Trophoblast cell (in vitro differentiated cells and primary cell): ENCODE measurements at regions not wholly inside any gene's neighbourhood (a gene's known extent, or its start where the extent isn't known, plus 50 kb on each side); places are given as distances from the start of the nearest gene placed in this dataset.

ENCODE experiments used
- DNase-seq, 2 donors: peaks; one replicate each; pipeline ENCODE4 v3.0.0-alpha.2; 2016
- H2AFZ ChIP-seq: 2 replicates; pipeline ENCODE4 v1.6.1; 2013; ENCODE audit warnings: low read length, moderate library complexity, mild to moderate bottlenecking; ENCODE audit not compliant: insufficient read depth, poor library complexity
- H2AK5ac ChIP-seq: 2 replicates; pipeline ENCODE4 v1.6.1; 2013; ENCODE audit warnings: mild to moderate bottlenecking, low read length
- H2BK120ac ChIP-seq: 2 replicates; pipeline ENCODE4 v1.6.1; 2013; ENCODE audit warnings: low read length, mild to moderate bottlenecking, moderate library complexity; ENCODE audit not compliant: insufficient read depth, poor library complexity
- H2BK12ac ChIP-seq: 2 replicates; pipeline ENCODE4 v1.6.1; 2013; ENCODE audit warnings: mild to moderate bottlenecking, low read length, moderate library complexity
- H2BK5ac ChIP-seq: 2 replicates; pipeline ENCODE4 v1.6.1; 2013; ENCODE audit warnings: low read length, low read depth, moderate library complexity, mild to moderate bottlenecking; ENCODE audit not compliant: poor library complexity
- H3K14ac ChIP-seq: 2 replicates; pipeline ENCODE4 v1.6.1; 2013; ENCODE audit warnings: mild to moderate bottlenecking, low read length
- H3K18ac ChIP-seq: 2 replicates; pipeline ENCODE4 v1.6.1; 2013; ENCODE audit warnings: mild to moderate bottlenecking, low read length
- H3K23ac ChIP-seq: 2 replicates; pipeline ENCODE4 v1.6.1; 2013; ENCODE audit warnings: low read length
- H3K27ac ChIP-seq: 2 replicates; pipeline ENCODE4 v1.5.1; 2013; ENCODE audit warnings: low read depth, mild to moderate bottlenecking, inconsistent platforms, low read length, moderate library complexity
- H3K27me3 ChIP-seq: 2 replicates; pipeline ENCODE4 v1.6.1; 2013; ENCODE audit warnings: inconsistent platforms, mild to moderate bottlenecking, low read length, moderate library complexity; ENCODE audit not compliant: insufficient read depth
- H3K36me3 ChIP-seq, 2 experiments: 1 replicate in 1 of 2; 2 replicates in 1 of 2; pipeline ENCODE4 v1.6.1; 2013; ENCODE audit warnings: low read length in 2 of 2, mild to moderate bottlenecking in 2 of 2, moderate library complexity in 1 of 2; ENCODE audit not compliant: insufficient read depth in 2 of 2, control insufficient read depth in 1 of 2
- H3K4ac ChIP-seq: 2 replicates; pipeline ENCODE4 v1.6.1; 2013; ENCODE audit warnings: low read depth, mild to moderate bottlenecking, low read length, moderate library complexity
- H3K4me1 ChIP-seq, 2 experiments: 1 replicate in 1 of 2; 2 replicates in 1 of 2; pipeline ENCODE4 v1.6.1; 2013; ENCODE audit warnings: low read length in 2 of 2, mild to moderate bottlenecking in 2 of 2, moderate library complexity in 1 of 2; ENCODE audit not compliant: insufficient read depth in 2 of 2, control insufficient read depth in 1 of 2
- H3K4me2 ChIP-seq: 2 replicates; pipeline ENCODE4 v1.6.1; 2013; ENCODE audit warnings: inconsistent platforms, mild to moderate bottlenecking, low read length, moderate library complexity
- H3K4me3 ChIP-seq: 2 replicates; pipeline ENCODE4 v1.5.1; 2013; ENCODE audit warnings: mild to moderate bottlenecking, low read depth, low read length, inconsistent platforms
- H3K79me1 ChIP-seq: one replicate; pipeline ENCODE4 v1.6.1; 2013; ENCODE audit warnings: low read length
- H3K79me2 ChIP-seq: 2 replicates; pipeline ENCODE4 v1.6.1; 2013; ENCODE audit warnings: low read length, mild to moderate bottlenecking; ENCODE audit not compliant: control insufficient read depth, insufficient read depth, poor library complexity
- H3K9ac ChIP-seq: 2 replicates; pipeline ENCODE4 v1.6.1; 2013; ENCODE audit warnings: mild to moderate bottlenecking, low read length
- H3K9me3 ChIP-seq: 2 replicates; pipeline ENCODE4 v1.6.1; 2013; ENCODE audit warnings: low read depth, mild to moderate bottlenecking, control low read depth, inconsistent platforms, low read length; ENCODE audit not compliant: insufficient read depth
- H4K12ac ChIP-seq: 2 replicates; pipeline ENCODE4 v1.6.1; 2013; ENCODE audit warnings: low read depth, mild to moderate bottlenecking, low read length, moderate library complexity
- H4K8ac ChIP-seq: 2 replicates; pipeline ENCODE4 v1.6.1; 2013; ENCODE audit warnings: low read depth, mild to moderate bottlenecking, low read length, moderate library complexity
- H4K91ac ChIP-seq: one replicate; pipeline ENCODE4 v1.6.1; 2013; ENCODE audit warnings: low read depth, mild to moderate bottlenecking, low read length, moderate library complexity
- WGBS: extraction: QIAGEN DNeasy Blood & Tissue Kit; methylation state at CpG from one replicate; pipeline ENCODE4 v1.1.7; 2013; ENCODE audit warnings: missing lambda C conversion rate; ENCODE audit not compliant: insufficient read length, insufficient coverage; ENCODE audit errors: extremely low coverage; 5-methylcytosine and 5-hydroxymethylcytosine counted together

- H4K8ac ChIP-seq: no peak overlapping the region
- H3K4ac ChIP-seq: no peak overlapping the region
- no peak overlapping the region for H3K18ac ChIP-seq
- H2BK5ac ChIP-seq: no peak overlapping the region
- H2BK120ac ChIP-seq: no peak overlapping the region
- no peak overlapping the region for H3K23ac ChIP-seq
- H3K14ac ChIP-seq: no peak overlapping the region
- no peak overlapping the region for H3K4me2 ChIP-seq
- no peaks in the 10 kb centered on the region for H3K79me2 ChIP-seq
- DNase-seq: peak in 1 of 2 donors; percentile 26
- H4K91ac ChIP-seq: no peak overlapping the region
- no CpG with 5 or more reads among the region's 4 CpGs for WGBS
- H3K9me3 ChIP-seq: no peaks in the 10 kb centered on the region
- H2BK12ac ChIP-seq: no peak overlapping the region
- H3K4me1 ChIP-seq: no peaks in the 10 kb centered on the region
- no peak overlapping the region for H2AFZ ChIP-seq
- H3K4me3 ChIP-seq: no peak overlapping the region
- no peaks in the 10 kb centered on the region for H3K79me1 ChIP-seq
- H3K27ac ChIP-seq: no peak overlapping the region
- no peaks in the 10 kb centered on the region for H3K27me3 ChIP-seq
- H2AK5ac ChIP-seq: no peak overlapping the region
- no peak overlapping the region for H3K9ac ChIP-seq
- no peaks in the 10 kb centered on the region for H3K36me3 ChIP-seq
- H4K12ac ChIP-seq: no peak overlapping the region
Observed at GRCh38 chr18:25915907-25916306, 174.5 kb downstream of the SS18 start.

DNA sequence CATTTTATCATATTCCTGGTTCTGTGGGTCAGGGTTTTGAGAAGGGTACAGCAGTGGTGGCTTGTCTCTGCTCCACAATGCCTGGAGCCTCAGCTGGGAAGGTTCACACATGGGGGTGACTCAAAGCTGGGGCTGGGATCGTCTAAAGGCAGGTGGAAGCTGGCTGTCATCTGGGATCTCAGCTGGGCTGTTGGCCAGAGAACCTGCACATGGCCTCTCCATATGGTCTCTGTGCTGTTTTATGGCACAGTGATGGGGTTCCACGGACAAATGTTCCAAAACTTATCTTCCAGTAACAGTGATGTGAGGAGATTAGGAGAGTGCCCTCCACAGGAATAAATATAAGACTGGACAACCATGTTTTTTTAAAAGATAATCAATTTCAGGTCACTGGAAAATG is 191.4 kb downstream of the SS18 start:
- no peak overlapping the region for H2BK5ac ChIP-seq
- no peak overlapping the region for H3K4me2 ChIP-seq
- no peak overlapping the region for H3K9ac ChIP-seq
- no peak overlapping the region for H3K14ac ChIP-seq
- H4K91ac ChIP-seq: no peak overlapping the region
- no peaks in the 10 kb centered on the region for H3K4me1 ChIP-seq
- no peak overlapping the region for H2BK120ac ChIP-seq
- DNase-seq: no peak
- no peak overlapping the region for H3K27ac ChIP-seq
- no peak overlapping the region for H3K23ac ChIP-seq
- no peak overlapping the region for H2BK12ac ChIP-seq
- WGBS: no CpG with 5 or more reads among the region's 2 CpGs
- H3K79me2 ChIP-seq: no peaks in the 10 kb centered on the region
- H3K4me3 ChIP-seq: no peak overlapping the region
- H3K9me3 ChIP-seq: peaks cover 1% of the 10 kb centered on the region
- H3K4ac ChIP-seq: no peak overlapping the region
- H3K36me3 ChIP-seq: no peaks in the 10 kb centered on the region
- no peak overlapping the region for H2AFZ ChIP-seq
- H3K18ac ChIP-seq: no peak overlapping the region
- no peak overlapping the region for H4K8ac ChIP-seq
- H2AK5ac ChIP-seq: no peak overlapping the region
- H3K27me3 ChIP-seq: no peaks in the 10 kb centered on the region
- H3K79me1 ChIP-seq: peaks cover 3% of the 10 kb centered on the region
- no peak overlapping the region for H4K12ac ChIP-seq

- no peak overlapping the region for H2BK12ac ChIP-seq
- H3K23ac ChIP-seq: no peak overlapping the region
- no peak overlapping the region for H3K4ac ChIP-seq
- H2AFZ ChIP-seq: no peak overlapping the region
- H3K79me1 ChIP-seq: peaks cover 3% of the 10 kb centered on the region
- no peaks in the 10 kb centered on the region for H3K79me2 ChIP-seq
- no peak overlapping the region for H4K91ac ChIP-seq
- no peak overlapping the region for H3K4me3 ChIP-seq
- H4K8ac ChIP-seq: no peak overlapping the region
- no peaks in the 10 kb centered on the region for H3K4me1 ChIP-seq
- no peak overlapping the region for H3K9ac ChIP-seq
- no peak overlapping the region for H3K18ac ChIP-seq
- no peak overlapping the region for H2BK5ac ChIP-seq
- no peak overlapping the region for H3K27ac ChIP-seq
- no CpG with 5 or more reads among the region's 4 CpGs for WGBS
- H3K36me3 ChIP-seq: no peaks in the 10 kb centered on the region
- H4K12ac ChIP-seq: no peak overlapping the region
- DNase-seq: no peak
- no peaks in the 10 kb centered on the region for H3K27me3 ChIP-seq
- no peak overlapping the region for H2BK120ac ChIP-seq
- no peak overlapping the region for H3K4me2 ChIP-seq
- peaks cover 1% of the 10 kb centered on the region for H3K9me3 ChIP-seq
- H2AK5ac ChIP-seq: no peak overlapping the region
- no peak overlapping the region for H3K14ac ChIP-seq
Observed at GRCh38 chr18:25896956-25897355, 193.5 kb downstream of the SS18 start.

DNA sequence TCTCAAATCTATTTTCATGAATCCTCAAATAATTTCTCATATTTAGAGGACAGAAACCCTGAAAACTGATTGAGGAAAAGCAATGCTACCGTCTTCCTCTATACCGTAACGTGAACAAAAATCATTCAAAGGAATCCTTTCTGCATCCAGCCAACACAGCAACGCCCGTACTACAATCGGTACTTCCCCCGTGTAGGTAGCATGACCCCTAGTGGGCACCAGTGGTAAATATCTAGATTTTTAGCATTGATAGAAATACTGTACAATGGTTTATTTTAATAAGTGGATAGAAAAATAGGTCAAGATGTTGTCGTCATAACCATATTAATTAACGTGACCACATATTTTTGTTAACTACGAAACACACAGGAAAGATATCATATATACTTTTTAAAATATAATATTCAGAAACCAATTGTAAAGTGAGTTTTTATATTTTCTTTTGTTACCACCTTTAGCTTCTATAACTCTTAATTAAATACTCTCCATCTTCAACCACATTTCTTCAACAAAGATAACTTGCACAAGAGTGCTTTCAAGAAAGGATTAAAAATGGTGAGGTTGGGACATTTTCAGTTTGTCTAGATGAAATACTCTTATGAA is 194.1 kb downstream of the SS18 start:
- no peak overlapping the region for H2BK12ac ChIP-seq
- no peak overlapping the region for H3K4me3 ChIP-seq
- H3K18ac ChIP-seq: no peak overlapping the region
- no peaks in the 10 kb centered on the region for H3K36me3 ChIP-seq
- no peak overlapping the region for H3K14ac ChIP-seq
- H2AFZ ChIP-seq: no peak overlapping the region
- H3K79me2 ChIP-seq: no peaks in the 10 kb centered on the region
- H3K4me1 ChIP-seq: no peaks in the 10 kb centered on the region
- no peak overlapping the region for H2BK120ac ChIP-seq
- no peak overlapping the region for H3K4ac ChIP-seq
- peaks cover 3% of the 10 kb centered on the region for H3K79me1 ChIP-seq
- H4K91ac ChIP-seq: no peak overlapping the region
- WGBS: no CpG with 5 or more reads among the region's 10 CpGs
- no peak overlapping the region for H2AK5ac ChIP-seq
- H2BK5ac ChIP-seq: no peak overlapping the region
- no peak overlapping the region for H3K4me2 ChIP-seq
- H3K9ac ChIP-seq: no peak overlapping the region
- no peaks in the 10 kb centered on the region for H3K27me3 ChIP-seq
- peaks cover 1% of the 10 kb centered on the region for H3K9me3 ChIP-seq
- no peak overlapping the region for H4K8ac ChIP-seq
- DNase-seq: peak; percentile 18 to 83
- H4K12ac ChIP-seq: no peak overlapping the region
- no peak overlapping the region for H3K23ac ChIP-seq
- no peak overlapping the region for H3K27ac ChIP-seq
